NT2/D1 (cell line): ENCODE measurements at regions not wholly inside any gene's neighbourhood (a gene's known extent, or its start where the extent isn't known, plus 50 kb on each side); places are given as distances from the start of the nearest gene placed in this dataset.

ENCODE experiments used
- DNase-seq: peaks from one replicate; pipeline ENCODE4 v3.0.0-alpha.2; 2011; ENCODE audit warnings: low read depth, low spot score
- H3K27me3 ChIP-seq: 2 replicates; pipeline ENCODE4 v1.6.0; 2011; ENCODE audit warnings: mild to moderate bottlenecking; ENCODE audit not compliant: insufficient read length, insufficient read depth
- H3K36me3 ChIP-seq: 2 replicates; pipeline ENCODE4 v1.6.1; 2011; ENCODE audit warnings: mild to moderate bottlenecking, low read length, mixed read lengths; ENCODE audit not compliant: insufficient read depth, insufficient read length
- H3K4me1 ChIP-seq: 2 replicates; pipeline ENCODE4 v1.5.1; 2011; ENCODE audit not compliant: insufficient read depth, insufficient read length
- H3K4me3 ChIP-seq: 2 replicates; pipeline ENCODE4 v1.5.1; 2011; ENCODE audit warnings: low read depth; ENCODE audit not compliant: insufficient read length
- H3K9ac ChIP-seq: 2 replicates; pipeline ENCODE4 v1.6.0; 2011; ENCODE audit warnings: low read depth; ENCODE audit not compliant: insufficient read length
- H3K9me3 ChIP-seq: 2 replicates; pipeline ENCODE4 v1.5.1; 2011; ENCODE audit warnings: mild to moderate bottlenecking, low read length; ENCODE audit not compliant: insufficient read depth
- SUZ12 ChIP-seq: IDR thresholded peaks from 2 replicates; pipeline ENCODE4 v1.6.1; 2011; ENCODE audit not compliant: insufficient read length, insufficient read depth; ENCODE audit errors: extremely low read depth
- YY1 ChIP-seq: IDR thresholded peaks from 2 replicates; pipeline ENCODE4 v1.6.1; 2011; ENCODE audit not compliant: insufficient read length, insufficient read depth
- ZNF274 ChIP-seq: IDR thresholded peaks from 2 replicates; pipeline ENCODE4 v1.6.1; 2011; ENCODE audit warnings: mild to moderate bottlenecking, low read depth, low read length

GRCh38 chr1:8201331-8201861 lies 116.5 kb upstream of the SLC45A1 start:
- no peaks in the 10 kb centered on the region for H3K36me3 ChIP-seq
- DNase-seq, result no peak
- H3K27me3 ChIP-seq, result no peaks in the 10 kb centered on the region
- no peaks in the 10 kb centered on the region for H3K9me3 ChIP-seq
- TF ChIP-seq ZNF274 (no peak), YY1 (no peak), SUZ12 (no peak)
- H3K4me3 ChIP-seq, result no peak overlapping the region
- H3K9ac ChIP-seq, result no peak overlapping the region
- H3K4me1 ChIP-seq, result peaks cover 14% of the 10 kb centered on the region

GRCh38 chr1:8200317-8201115 lies 117.4 kb upstream of the SLC45A1 start:
- no peaks in the 10 kb centered on the region for H3K27me3 ChIP-seq
- peaks cover 14% of the 10 kb centered on the region for H3K4me1 ChIP-seq
- H3K36me3 ChIP-seq, result no peaks in the 10 kb centered on the region
- DNase-seq, result no peak
- H3K9ac ChIP-seq, result no peak overlapping the region
- no peaks in the 10 kb centered on the region for H3K9me3 ChIP-seq
- no peak overlapping the region for H3K4me3 ChIP-seq
- TF ChIP-seq SUZ12 (no peak), YY1 (no peak), ZNF274 (no peak)

GRCh38 chr1:8198522-8198921 lies 119.4 kb upstream of the SLC45A1 start:
- H3K9me3 ChIP-seq, result no peaks in the 10 kb centered on the region
- TF ChIP-seq ZNF274, result no peak
- TF ChIP-seq SUZ12, result no peak
- no peak for TF ChIP-seq YY1
- no peak overlapping the region for H3K4me3 ChIP-seq
- H3K27me3 ChIP-seq, result no peaks in the 10 kb centered on the region
- DNase-seq, result no peak
- H3K4me1 ChIP-seq, result peaks cover 14% of the 10 kb centered on the region
- H3K36me3 ChIP-seq, result no peaks in the 10 kb centered on the region
- no peak overlapping the region for H3K9ac ChIP-seq

- Histone ChIP-seq H3K27me3 (no peaks in the 10 kb centered on the region), H3K36me3 (no peaks in the 10 kb centered on the region), H3K4me1 (peaks cover 11% of the 10 kb centered on the region), H3K9me3 (no peaks in the 10 kb centered on the region), H3K9ac (no peak overlapping the region), H3K4me3 (no peak overlapping the region)
- TF ChIP-seq ZNF274, result no peak
- TF ChIP-seq SUZ12, result no peak
- TF ChIP-seq YY1, result no peak
- no peak for DNase-seq
Observed at GRCh38 chr1:8197493-8198282, 120.2 kb upstream of the SLC45A1 start.

GRCh38 chr1:8194481-8195227 lies 123.3 kb upstream of the SLC45A1 start:
- no peaks in the 10 kb centered on the region for H3K27me3 ChIP-seq
- no peak for TF ChIP-seq SUZ12
- no peak for TF ChIP-seq YY1
- no peak for TF ChIP-seq ZNF274
- no peaks in the 10 kb centered on the region for H3K9me3 ChIP-seq
- peaks cover 7% of the 10 kb centered on the region for H3K4me1 ChIP-seq
- DNase-seq, result no peak
- no peaks in the 10 kb centered on the region for H3K36me3 ChIP-seq
- no peak overlapping the region for H3K9ac ChIP-seq
- no peak overlapping the region for H3K4me3 ChIP-seq

GRCh38 chr1:8193840-8194406 lies 124.0 kb upstream of the SLC45A1 start:
- Histone ChIP-seq H3K36me3 (no peaks in the 10 kb centered on the region), H3K27me3 (no peaks in the 10 kb centered on the region), H3K9ac (no peak overlapping the region), H3K9me3 (no peaks in the 10 kb centered on the region), H3K4me1 (peaks cover 7% of the 10 kb centered on the region), H3K4me3 (no peak overlapping the region)
- TF ChIP-seq ZNF274, result no peak
- TF ChIP-seq YY1, result no peak
- DNase-seq, result no peak

- no peaks in the 10 kb centered on the region for H3K9me3 ChIP-seq
- no peak overlapping the region for H3K9ac ChIP-seq
- no peak overlapping the region for H3K4me3 ChIP-seq
- no peaks in the 10 kb centered on the region for H3K36me3 ChIP-seq
- DNase-seq, result no peak
- no peaks in the 10 kb centered on the region for H3K4me1 ChIP-seq
- H3K27me3 ChIP-seq, result no peaks in the 10 kb centered on the region
- TF ChIP-seq SUZ12 (no peak), ZNF274 (no peak), YY1 (no peak)
Observed at GRCh38 chr1:8191474-8191873, 126.4 kb upstream of the SLC45A1 start.
